ENCODE measurements at regions not wholly inside any gene's neighbourhood (a gene's known extent, or its start where the extent isn't known, plus 50 kb on each side); places are given as distances from the start of the nearest gene placed in this dataset.

- no peak for DNase-seq
Observed at GRCh38 chr4:26257850-26258249, 63.0 kb upstream of the RBPJ start.

GRCh38 chr4:26260571-26260970 is 60.2 kb upstream of the RBPJ start:
- no peak for DNase-seq

GRCh38 chr4:26261405-26261804 is 59.4 kb upstream of the RBPJ start:
- no peak for DNase-seq

GRCh38 chr4:26263165-26263564 is 57.6 kb upstream of the RBPJ start:
- peak; percentile 32 to 46 for DNase-seq

GRCh38 chr4:26264109-26264508 is 56.7 kb upstream of the RBPJ start:
- no peak for DNase-seq

- DNase-seq, result no peak
Observed at GRCh38 chr4:26267087-26267486, 53.7 kb upstream of the RBPJ start.

GRCh38 chr4:26268246-26268645 is 52.6 kb upstream of the RBPJ start:
- DNase-seq, result no peak

- no peak for DNase-seq
Observed at GRCh38 chr4:26269038-26269437, 51.8 kb upstream of the RBPJ start.
